Gastrocnemius medialis (tissue), 4 donors: ENCODE measurements at regions not wholly inside any gene's neighbourhood (a gene's known extent, or its start where the extent isn't known, plus 50 kb on each side); places are given as distances from the start of the nearest gene placed in this dataset.

Experiments
- ATAC-seq, 2 donors: fragments of 150-250 bp; one replicate each; pipeline ENCODE4 v1.9.1; 2016
- DNase-seq, 2 donors: peaks; one replicate each; pipeline ENCODE4 v3.0.0-alpha.2; 2019
- H3K27ac ChIP-seq, 4 donors: fragments of 200-600 bp; sonication (generic); 1 replicate in 1 of 4; 2 replicates in 3 of 4; pipeline ENCODE4 v1.5.1; 2016 to 2018; ENCODE audit warnings: mild to moderate bottlenecking in 2 of 4, moderate library complexity in 1 of 4
- H3K27me3 ChIP-seq, 3 donors: fragments of 200-600 bp; sonication (generic) in 2 of 3; 1 replicate in 1 of 3; 2 replicates in 2 of 3; pipeline versions ENCODE4 v1.5.1 to v1.6.0; 2016 to 2019; ENCODE audit warnings: mild to moderate bottlenecking in 1 of 3, moderate library complexity in 1 of 3
- H3K36me3 ChIP-seq, 2 donors: fragments of 200-600 bp; sonication (generic) in 1 of 2; one replicate each; pipeline ENCODE4 v1.5.1; 2017 to 2018
- H3K4me1 ChIP-seq, 2 donors: fragments of 200-600 bp; sonication (generic) in 1 of 2; one replicate each; pipeline ENCODE4 v1.5.1; 2016 to 2017; ENCODE audit warnings: mild to moderate bottlenecking in 2 of 2
- H3K4me3 ChIP-seq, 4 donors: fragments of 200-600 bp; sonication (generic) in 3 of 4; 1 replicate in 1 of 4; 2 replicates in 3 of 4; pipeline ENCODE4 v1.5.1; 2016 to 2019; ENCODE audit warnings: mild to moderate bottlenecking in 2 of 4
- H3K9me3 ChIP-seq, 3 donors: fragments of 200-600 bp; sonication (generic) in 2 of 3; 1 replicate in 1 of 3; 2 replicates in 2 of 3; pipeline ENCODE4 v1.5.1; 2016 to 2019
- POLR2A ChIP-seq, 2 donors: fragments of 450-650 bp; IDR thresholded peaks; one replicate each; pipeline ENCODE4 v1.6.1; 2017; ENCODE audit warnings: antibody characterized with exemption in 2 of 2, mild to moderate bottlenecking in 2 of 2, moderate library complexity in 2 of 2
- in situ Hi-C, 4 donors: fragments of 200-750 bp; cut with MboI; loops; one replicate each; pipeline versions ENCODE4 v1.15.0 to v1.8.0; 2017; ENCODE audit warnings: low sequenced_read_pairs in 4 of 4
- intact Hi-C: fragments of 100-400 bp; cut with DNase I; formaldehyde crosslinking; loops from one replicate; pipeline ENCODE4 v1.15.1; 2023; ENCODE audit warnings: low total_unique reads
- TF ChIP-seq, protein P1 (sequence below), 5 experiments: fragments of 450-650 bp in 3 of 5; fragments of 200-600 bp in 2 of 5; sonication (generic) in 2 of 5; IDR thresholded peaks in 4 of 5; conservative IDR thresholded peaks in 1 of 5; 1 replicate in 4 of 5; 2 replicates in 1 of 5; pipeline ENCODE4 v1.5.1; 2016 to 2019; ENCODE audit warnings: antibody characterized with exemption in 5 of 5, mild to moderate bottlenecking in 3 of 5, moderate library complexity in 3 of 5

DNA sequence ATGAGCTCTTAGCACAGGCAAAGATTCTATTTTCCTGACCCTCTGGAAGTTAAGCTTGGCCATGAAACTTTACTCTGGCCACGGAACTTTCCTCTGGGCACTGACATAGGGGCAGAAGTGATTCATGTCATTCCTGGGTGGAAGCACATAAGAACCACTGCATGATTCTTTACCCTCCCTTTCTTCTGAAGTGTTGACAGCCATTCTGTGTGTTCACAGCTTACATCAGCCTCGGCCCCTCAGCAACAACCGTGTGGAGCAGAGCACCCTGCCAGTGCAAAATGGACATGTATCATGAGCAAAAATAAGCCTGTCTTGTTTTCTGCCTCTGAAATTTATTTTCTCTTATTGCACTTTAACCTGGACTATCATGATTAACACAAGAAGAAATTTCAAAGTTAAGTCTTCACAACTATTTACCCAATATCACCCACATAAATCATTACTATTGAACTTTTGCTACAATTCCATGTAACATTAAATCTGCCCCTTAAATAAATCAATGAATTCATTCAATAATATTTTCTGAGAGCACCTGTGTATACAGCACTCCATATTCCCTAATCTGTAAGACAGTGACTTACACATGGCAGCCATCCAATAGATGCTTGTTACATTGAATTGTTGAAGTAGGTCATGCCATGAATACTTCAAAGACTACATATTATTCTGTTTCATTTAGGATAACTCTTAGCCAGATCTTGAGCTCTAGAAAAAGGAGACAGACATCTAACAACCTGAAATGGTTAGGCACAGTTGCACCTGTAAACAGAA is 531.9 kb downstream of the IRS1 start:
- in situ Hi-C loops = no loop called here
- no peak for ATAC-seq

DNA sequence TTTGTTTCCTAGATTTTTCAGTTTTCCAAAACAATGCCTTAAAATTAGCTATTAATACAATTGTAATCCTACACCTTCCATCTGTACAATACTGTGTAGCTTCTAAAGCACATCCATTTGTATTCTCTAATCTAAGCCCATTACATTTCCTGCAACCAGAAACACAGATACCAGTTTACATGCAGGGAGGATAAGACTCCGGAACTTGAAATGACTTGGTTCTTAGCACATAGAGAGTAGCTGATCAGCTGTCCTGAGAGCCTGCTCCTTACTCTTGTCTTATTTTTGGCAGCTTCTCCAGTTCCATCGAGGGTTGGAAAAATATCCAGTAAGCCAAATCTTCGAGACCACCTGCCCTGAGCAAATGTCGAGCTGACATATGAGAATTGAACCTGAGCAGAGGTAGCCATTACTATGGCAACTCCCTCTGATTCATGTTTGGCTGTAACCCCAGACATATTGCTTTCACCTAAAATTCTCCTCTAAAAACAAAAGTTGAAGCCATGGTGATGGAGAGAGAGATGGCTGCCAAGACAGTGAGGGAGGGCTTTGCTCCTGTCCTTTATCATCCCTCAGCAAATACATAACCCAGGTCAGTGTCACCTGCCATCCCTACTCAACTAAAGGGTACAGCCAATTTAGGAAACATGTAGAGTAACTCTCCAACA is 542.8 kb downstream of the IRS1 start:
- peaks cover 0 to 5% of the 10 kb centered on the region in 2 donors for H3K4me1 ChIP-seq
- no peaks in the 10 kb centered on the region for H3K9me3 ChIP-seq
- no peaks in the 10 kb centered on the region for H3K27me3 ChIP-seq
- intact Hi-C loops (no loop called here), in situ Hi-C loops (no loop called here)
- TF ChIP-seq, protein P1, sequence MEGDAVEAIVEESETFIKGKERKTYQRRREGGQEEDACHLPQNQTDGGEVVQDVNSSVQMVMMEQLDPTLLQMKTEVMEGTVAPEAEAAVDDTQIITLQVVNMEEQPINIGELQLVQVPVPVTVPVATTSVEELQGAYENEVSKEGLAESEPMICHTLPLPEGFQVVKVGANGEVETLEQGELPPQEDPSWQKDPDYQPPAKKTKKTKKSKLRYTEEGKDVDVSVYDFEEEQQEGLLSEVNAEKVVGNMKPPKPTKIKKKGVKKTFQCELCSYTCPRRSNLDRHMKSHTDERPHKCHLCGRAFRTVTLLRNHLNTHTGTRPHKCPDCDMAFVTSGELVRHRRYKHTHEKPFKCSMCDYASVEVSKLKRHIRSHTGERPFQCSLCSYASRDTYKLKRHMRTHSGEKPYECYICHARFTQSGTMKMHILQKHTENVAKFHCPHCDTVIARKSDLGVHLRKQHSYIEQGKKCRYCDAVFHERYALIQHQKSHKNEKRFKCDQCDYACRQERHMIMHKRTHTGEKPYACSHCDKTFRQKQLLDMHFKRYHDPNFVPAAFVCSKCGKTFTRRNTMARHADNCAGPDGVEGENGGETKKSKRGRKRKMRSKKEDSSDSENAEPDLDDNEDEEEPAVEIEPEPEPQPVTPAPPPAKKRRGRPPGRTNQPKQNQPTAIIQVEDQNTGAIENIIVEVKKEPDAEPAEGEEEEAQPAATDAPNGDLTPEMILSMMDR (IDR thresholded peaks at IDR 0.05 in 4 of 5, conservative IDR thresholded peaks at IDR 0.05 in 1 of 5) = no peak
- TF ChIP-seq POLR2A (IDR thresholded peaks at IDR 0.05) = no peak
- H3K27ac ChIP-seq = no peak overlapping the region
- ATAC-seq = no peak
- H3K4me3 ChIP-seq = no peak overlapping the region
- no peak for DNase-seq
- H3K36me3 ChIP-seq = no peaks in the 10 kb centered on the region

More for the DNA sequence above, 531.9 kb downstream of the IRS1 start:
- H3K9me3 ChIP-seq = no peaks in the 10 kb centered on the region
- TF ChIP-seq, protein P1 (IDR thresholded peaks at IDR 0.05 in 4 of 5, conservative IDR thresholded peaks at IDR 0.05 in 1 of 5) = no peak
- no peak for TF ChIP-seq POLR2A (IDR thresholded peaks at IDR 0.05)
- no peaks in the 10 kb centered on the region for H3K4me1 ChIP-seq
- no peak for DNase-seq
- no peaks in the 10 kb centered on the region for H3K27me3 ChIP-seq
- intact Hi-C loops = no loop called here
- H3K27ac ChIP-seq = no peak overlapping the region
- no peak overlapping the region for H3K4me3 ChIP-seq
- H3K36me3 ChIP-seq = no peaks in the 10 kb centered on the region

DNA sequence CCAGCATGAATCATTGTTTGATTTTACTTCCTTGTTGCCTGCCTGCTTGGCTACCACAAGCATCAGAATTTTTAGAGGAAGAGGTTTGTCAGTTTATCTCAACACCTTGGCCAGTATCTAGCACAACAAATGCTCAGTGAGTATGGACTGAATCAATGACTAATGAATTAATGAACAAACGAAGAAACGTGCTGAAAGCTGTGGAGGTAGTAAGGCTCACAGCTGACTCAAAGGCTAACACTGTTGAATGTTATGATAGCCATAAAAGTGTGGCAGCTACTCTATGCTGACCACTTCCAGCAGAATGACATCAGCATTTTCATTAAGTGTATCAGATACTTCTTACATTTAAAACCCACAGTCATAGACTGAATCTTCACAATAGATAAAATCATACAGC is 543.4 kb downstream of the IRS1 start:
- Histone ChIP-seq H3K4me3 (no peak overlapping the region), H3K36me3 (no peaks in the 10 kb centered on the region), H3K27ac (no peak overlapping the region), H3K9me3 (no peaks in the 10 kb centered on the region), H3K4me1 (peaks cover 0 to 5% of the 10 kb centered on the region in 2 donors), H3K27me3 (no peaks in the 10 kb centered on the region)
- intact Hi-C loops (no loop called here), in situ Hi-C loops (no loop called here)
- DNase-seq (no peak), ATAC-seq (no peak)
- TF ChIP-seq, protein P1 (IDR thresholded peaks at IDR 0.05 in 4 of 5, conservative IDR thresholded peaks at IDR 0.05 in 1 of 5) = no peak
- TF ChIP-seq POLR2A (IDR thresholded peaks at IDR 0.05) = no peak

DNA sequence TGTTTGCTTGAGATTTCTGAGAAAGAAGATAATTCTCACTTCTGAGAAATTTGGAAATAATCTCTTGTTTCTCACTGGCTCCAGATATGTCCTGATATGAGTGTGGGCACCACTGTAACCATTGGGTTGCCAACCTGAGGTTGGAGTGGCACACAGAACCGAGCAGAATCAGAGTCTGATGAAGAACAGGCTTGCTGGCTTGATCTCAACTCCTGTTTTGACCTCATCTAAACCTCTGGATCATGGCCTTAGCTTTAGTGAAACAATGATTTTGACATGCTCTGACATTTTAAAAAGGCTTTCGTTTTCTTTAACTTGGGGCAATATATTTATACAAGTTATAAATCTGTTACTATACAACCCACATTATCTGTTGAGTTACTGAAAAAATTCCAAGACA is 548.0 kb downstream of the IRS1 start:
- no peak overlapping the region for H3K27ac ChIP-seq
- in situ Hi-C loops = no loop called here

More for the DNA sequence above, 548.0 kb downstream of the IRS1 start:
- ATAC-seq (no peak), DNase-seq (no peak)
- Histone ChIP-seq H3K4me1 (peaks cover 0 to 4% of the 10 kb centered on the region in 2 donors), H3K4me3 (no peak overlapping the region), H3K36me3 (no peaks in the 10 kb centered on the region), H3K9me3 (no peaks in the 10 kb centered on the region), H3K27me3 (no peaks in the 10 kb centered on the region)
- intact Hi-C loops = no loop called here
- TF ChIP-seq, protein P1 (IDR thresholded peaks at IDR 0.05 in 4 of 5, conservative IDR thresholded peaks at IDR 0.05 in 1 of 5) = no peak
- no peak for TF ChIP-seq POLR2A (IDR thresholded peaks at IDR 0.05)
